ENCODE measurements at regions not wholly inside any gene's neighbourhood (a gene's known extent, or its start where the extent isn't known, plus 50 kb on each side); places are given as distances from the start of the nearest gene placed in this dataset.
A peak's percentile ranks its signal among the peaks of the same experiment; 100 is the strongest.

GRCh38 chr5:68698025-68698940 is 395.5 kb upstream of the SLC30A5 start:
- DNase-seq (ENCODE audit: low spot score) (no peak), FAIRE-seq (no peak)

GRCh38 chr5:68699966-68700365 is 393.8 kb upstream of the SLC30A5 start:
- no peak for FAIRE-seq

GRCh38 chr5:68707575-68707974 is 386.2 kb upstream of the SLC30A5 start:
- no peak for FAIRE-seq
- no peak for DNase-seq (ENCODE audit: low spot score)

More at GRCh38 chr5:68699966-68700365, 393.8 kb upstream of the SLC30A5 start:
- DNase-seq (ENCODE audit: low spot score) = no peak

GRCh38 chr5:68708156-68708841 is 385.5 kb upstream of the SLC30A5 start:
- DNase-seq (ENCODE audit: low spot score) (no peak), FAIRE-seq (no peak)

GRCh38 chr5:68708842-68709170 is 385.0 kb upstream of the SLC30A5 start:
- FAIRE-seq (no peak), DNase-seq (ENCODE audit: low spot score) (no peak)

- FAIRE-seq (no peak), DNase-seq (ENCODE audit: low spot score) (no peak)
Measured at GRCh38 chr5:68709239-68709638, 384.6 kb upstream of the SLC30A5 start.

GRCh38 chr5:68710514-68710913 is 383.3 kb upstream of the SLC30A5 start:
- DNase-seq (ENCODE audit: low spot score) (no peak), FAIRE-seq (no peak)

GRCh38 chr5:68711293-68712200 is 382.3 kb upstream of the SLC30A5 start:
- no peak for DNase-seq (ENCODE audit: low spot score)
- FAIRE-seq = no peak

- DNase-seq (ENCODE audit: low spot score) = no peak
- FAIRE-seq = no peak
Measured at GRCh38 chr5:68714810-68715209, 379.0 kb upstream of the SLC30A5 start.

- FAIRE-seq = no peak
Measured at GRCh38 chr5:68720884-68721610, 372.8 kb upstream of the SLC30A5 start.

GRCh38 chr5:68722357-68722756 is 371.5 kb upstream of the SLC30A5 start:
- no peak for DNase-seq (ENCODE audit: low spot score)
- FAIRE-seq = no peak

More at GRCh38 chr5:68720884-68721610, 372.8 kb upstream of the SLC30A5 start:
- DNase-seq (ENCODE audit: low spot score) = no peak

- FAIRE-seq = no peak
- DNase-seq (ENCODE audit: low spot score) = no peak
Measured at GRCh38 chr5:68725905-68726683, 367.7 kb upstream of the SLC30A5 start.

GRCh38 chr5:68727931-68728330 is 365.9 kb upstream of the SLC30A5 start:
- DNase-seq (ENCODE audit: low spot score) (no peak), FAIRE-seq (no peak)

GRCh38 chr5:68729678-68730077 is 364.1 kb upstream of the SLC30A5 start:
- FAIRE-seq (no peak), DNase-seq (ENCODE audit: low spot score) (no peak)

- no peak for FAIRE-seq
- DNase-seq (ENCODE audit: low spot score) = peak; percentile 62
Measured at GRCh38 chr5:68730220-68730978, 363.4 kb upstream of the SLC30A5 start.

GRCh38 chr5:68730979-68731654 is 362.7 kb upstream of the SLC30A5 start:
- FAIRE-seq = no peak
- no peak for DNase-seq (ENCODE audit: low spot score)

- DNase-seq (ENCODE audit: low spot score) (no peak), FAIRE-seq (no peak)
Measured at GRCh38 chr5:68732251-68732650, 361.6 kb upstream of the SLC30A5 start.

GRCh38 chr5:68734781-68735180 is 359.0 kb upstream of the SLC30A5 start:
- FAIRE-seq = no peak
- no peak for DNase-seq (ENCODE audit: low spot score)

GRCh38 chr5:68738236-68738635 is 355.6 kb upstream of the SLC30A5 start:
- no peak for DNase-seq (ENCODE audit: low spot score)
- FAIRE-seq = no peak

Measured in RCC 7860 (cell line).